22Rv1 (cell line): ENCODE measurements at regions not wholly inside any gene's neighbourhood (a gene's known extent, or its start where the extent isn't known, plus 50 kb on each side); places are given as distances from the start of the nearest gene placed in this dataset.

Source experiments
- ZFX ChIP-seq: fragments of 450-650 bp; IDR thresholded peaks from 2 replicates; pipeline ENCODE4 v1.6.1; 2017; ENCODE audit warnings: antibody characterized with exemption, borderline replicate concordance
- TF ChIP-seq, protein P1 (sequence below): fragments of 450-650 bp; IDR thresholded peaks from 2 replicates; pipeline ENCODE4 v1.5.1; 2017; ENCODE audit warnings: mild to moderate bottlenecking

DNA sequence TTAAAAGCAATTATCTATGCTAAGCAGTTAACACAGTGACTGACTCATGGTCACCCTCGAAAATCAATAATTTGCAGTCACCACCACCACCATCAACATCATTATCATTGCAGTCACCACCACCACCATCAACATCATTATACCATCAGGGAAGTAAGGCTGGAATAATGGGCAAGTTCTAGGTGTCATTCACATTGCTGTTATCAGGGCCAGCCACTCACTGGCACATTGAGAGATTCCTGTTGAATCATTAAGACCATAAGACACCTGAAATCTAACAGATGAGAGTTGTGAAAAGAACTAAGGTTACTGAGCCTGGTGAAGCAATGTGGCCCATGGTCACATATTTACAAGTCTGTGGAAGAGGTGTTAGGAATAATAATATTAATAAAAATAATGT, 247.7 kb upstream of the BOD1L1 start:
- TF ChIP-seq, protein P1, sequence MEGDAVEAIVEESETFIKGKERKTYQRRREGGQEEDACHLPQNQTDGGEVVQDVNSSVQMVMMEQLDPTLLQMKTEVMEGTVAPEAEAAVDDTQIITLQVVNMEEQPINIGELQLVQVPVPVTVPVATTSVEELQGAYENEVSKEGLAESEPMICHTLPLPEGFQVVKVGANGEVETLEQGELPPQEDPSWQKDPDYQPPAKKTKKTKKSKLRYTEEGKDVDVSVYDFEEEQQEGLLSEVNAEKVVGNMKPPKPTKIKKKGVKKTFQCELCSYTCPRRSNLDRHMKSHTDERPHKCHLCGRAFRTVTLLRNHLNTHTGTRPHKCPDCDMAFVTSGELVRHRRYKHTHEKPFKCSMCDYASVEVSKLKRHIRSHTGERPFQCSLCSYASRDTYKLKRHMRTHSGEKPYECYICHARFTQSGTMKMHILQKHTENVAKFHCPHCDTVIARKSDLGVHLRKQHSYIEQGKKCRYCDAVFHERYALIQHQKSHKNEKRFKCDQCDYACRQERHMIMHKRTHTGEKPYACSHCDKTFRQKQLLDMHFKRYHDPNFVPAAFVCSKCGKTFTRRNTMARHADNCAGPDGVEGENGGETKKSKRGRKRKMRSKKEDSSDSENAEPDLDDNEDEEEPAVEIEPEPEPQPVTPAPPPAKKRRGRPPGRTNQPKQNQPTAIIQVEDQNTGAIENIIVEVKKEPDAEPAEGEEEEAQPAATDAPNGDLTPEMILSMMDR = no peak
- no peak for TF ChIP-seq ZFX
